Activated naive CD8-positive, alpha-beta T cell treated with anti-CD3 and anti-CD28 coated beads, Interleukin-2, amount 50 U/mL, for 16 hours (primary cell): ENCODE measurements at regions not wholly inside any gene's neighbourhood (a gene's known extent, or its start where the extent isn't known, plus 50 kb on each side); places are given as distances from the start of the nearest gene placed in this dataset.

ENCODE experiments used
- DNase-seq: peaks from one replicate; pipeline ENCODE4 v3.0.0-alpha.2; 2020; ENCODE audit warnings: low read depth, low spot score

GRCh38 chr3:16109929-16110328 lies 64.6 kb upstream of the GALNT15 start:
- DNase-seq: no peak

GRCh38 chr3:16112910-16113504 lies 61.5 kb upstream of the GALNT15 start:
- DNase-seq: no peak

- DNase-seq: no peak
Measured at GRCh38 chr3:16113704-16114103, 60.8 kb upstream of the GALNT15 start.

GRCh38 chr3:16114429-16114828 lies 60.1 kb upstream of the GALNT15 start:
- no peak for DNase-seq

GRCh38 chr3:16114930-16115329 lies 59.5 kb upstream of the GALNT15 start:
- DNase-seq: no peak

GRCh38 chr3:16118396-16118795 lies 56.1 kb upstream of the GALNT15 start:
- no peak for DNase-seq

- no peak for DNase-seq
Measured at GRCh38 chr3:16119887-16120286, 54.6 kb upstream of the GALNT15 start.

- DNase-seq: no peak
Measured at GRCh38 chr3:16121391-16121790, 53.1 kb upstream of the GALNT15 start.

GRCh38 chr3:16122155-16122554 lies 52.3 kb upstream of the GALNT15 start:
- DNase-seq: no peak

GRCh38 chr3:16122661-16123060 lies 51.8 kb upstream of the GALNT15 start:
- no peak for DNase-seq

- DNase-seq: no peak
Measured at GRCh38 chr3:16124636-16125035, 49.8 kb upstream of the GALNT15 start.
